Gastroesophageal sphincter (tissue), 4 donors: ENCODE measurements at regions not wholly inside any gene's neighbourhood (a gene's known extent, or its start where the extent isn't known, plus 50 kb on each side); places are given as distances from the start of the nearest gene placed in this dataset.
"Not testable (repeated sequence)": the region's sequence is repeated elsewhere in the genome, so short reads cannot be mapped to it uniquely, and the experiment has no call there.

Source experiments
- ATAC-seq: fragments of 150-250 bp; one replicate; pipeline ENCODE4 v1.9.1; 2016; ENCODE audit warnings: mild to moderate bottlenecking, moderate library complexity
- H3K27ac ChIP-seq, 4 donors: fragments of 200-600 bp; sonication (generic) in 3 of 4; 1 replicate in 3 of 4; 2 replicates in 1 of 4; pipeline ENCODE4 v1.5.1; 2016 to 2019
- H3K27me3 ChIP-seq: fragments of 200-600 bp; sonication (generic); one replicate; pipeline ENCODE4 v1.5.1; 2019
- H3K36me3 ChIP-seq, 2 donors: fragments of 200-600 bp; sonication (generic); one replicate each; pipeline ENCODE4 v1.5.1; 2019; ENCODE audit warnings: control low read depth in 1 of 2
- H3K4me1 ChIP-seq, 3 donors: fragments of 200-600 bp; sonication (generic); 1 replicate in 2 of 3; 2 replicates in 1 of 3; pipeline ENCODE4 v1.5.1; 2016 to 2019; ENCODE audit warnings: control low read depth in 2 of 3
- H3K4me3 ChIP-seq, 2 donors: fragments of 200-600 bp; sonication (generic); one replicate each; pipeline ENCODE4 v1.5.1; 2019; ENCODE audit warnings: mild to moderate bottlenecking in 1 of 2, moderate library complexity in 1 of 2
- H3K9me3 ChIP-seq, 3 donors: fragments of 200-600 bp; sonication (generic); one replicate each; pipeline ENCODE4 v1.5.1; 2017 to 2019; ENCODE audit warnings: control low read depth in 2 of 3
- EP300 ChIP-seq: sonication (generic); formaldehyde crosslinking; IDR thresholded peaks from one replicate; pipeline ENCODE4 v1.6.1; 2017; ENCODE audit warnings: antibody characterized with exemption, mild to moderate bottlenecking
- POLR2A ChIP-seq, 2 donors: fragments of 450-650 bp; IDR thresholded peaks; one replicate each; pipeline ENCODE4 v1.6.1; 2017; ENCODE audit warnings: antibody characterized with exemption in 2 of 2, mild to moderate bottlenecking in 2 of 2, moderate library complexity in 1 of 2
- POLR2AphosphoS5 ChIP-seq: sonication (generic); formaldehyde crosslinking; IDR thresholded peaks from one replicate; pipeline ENCODE4 v1.6.1; 2017; ENCODE audit warnings: antibody characterized with exemption
- WGBS, 2 donors: methylation state at CpG; one replicate each; pipeline ENCODE4 v1.1.5; 2018; ENCODE audit warnings: low coverage in 1 of 2; 5-methylcytosine and 5-hydroxymethylcytosine counted together
- TF ChIP-seq, protein P1 (sequence below), 4 experiments: fragments of 200-600 bp in 2 of 4; fragments of 450-650 bp in 2 of 4; sonication (generic) in 1 of 4; IDR thresholded peaks; one replicate each; pipeline ENCODE4 v1.5.1; 2017 to 2019; ENCODE audit warnings: antibody characterized with exemption in 4 of 4, mild to moderate bottlenecking in 2 of 4, moderate library complexity in 2 of 4

DNA sequence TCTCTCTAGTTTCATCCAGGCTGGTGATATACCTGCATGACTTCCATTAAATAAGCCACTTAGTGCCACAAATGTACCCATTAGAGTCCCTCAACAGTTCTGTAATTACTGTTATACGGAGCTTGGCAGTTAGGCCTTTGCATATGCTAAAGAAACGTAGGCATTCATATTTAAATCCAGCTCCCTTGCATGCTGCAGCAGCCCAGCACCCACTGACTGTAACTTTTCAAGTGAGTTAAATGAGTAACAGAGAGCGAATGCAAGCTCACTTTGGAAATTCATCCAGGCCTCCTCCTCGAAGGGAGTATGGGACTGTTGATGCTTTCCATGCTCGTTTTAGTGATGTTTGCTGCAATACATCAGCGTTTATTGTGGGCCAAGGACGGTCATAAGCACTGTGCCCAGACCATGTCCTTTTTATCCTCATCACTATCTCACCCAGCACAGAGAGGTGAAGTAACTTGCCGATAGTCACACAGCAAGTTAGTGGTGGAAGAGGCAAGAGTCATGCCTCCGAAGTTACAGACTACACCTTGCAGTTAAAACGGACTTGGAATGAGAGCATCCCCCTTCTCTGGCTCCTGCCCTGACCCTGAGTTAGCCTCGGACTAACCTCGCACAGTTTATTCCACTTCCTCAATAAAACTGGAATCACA lies 179.4 kb upstream of the PDE10A start:
- Histone ChIP-seq H3K4me1 (no peaks in the 10 kb centered on the region), H3K9me3 (no peaks in the 10 kb centered on the region), H3K27ac (no peak overlapping the region), H3K27me3 (peaks cover 19% of the 10 kb centered on the region), H3K4me3 (no peak overlapping the region), H3K36me3 (no peaks in the 10 kb centered on the region)
- 78 to 83% methylated on average over 6 to 12 of the region's 12 CpGs for WGBS, 2 donors
- no peak for ATAC-seq
- no peak for TF ChIP-seq POLR2A (IDR thresholded peaks at IDR 0.05)
- no peak for TF ChIP-seq POLR2AphosphoS5
- TF ChIP-seq EP300, result no peak
- TF ChIP-seq, protein P1, sequence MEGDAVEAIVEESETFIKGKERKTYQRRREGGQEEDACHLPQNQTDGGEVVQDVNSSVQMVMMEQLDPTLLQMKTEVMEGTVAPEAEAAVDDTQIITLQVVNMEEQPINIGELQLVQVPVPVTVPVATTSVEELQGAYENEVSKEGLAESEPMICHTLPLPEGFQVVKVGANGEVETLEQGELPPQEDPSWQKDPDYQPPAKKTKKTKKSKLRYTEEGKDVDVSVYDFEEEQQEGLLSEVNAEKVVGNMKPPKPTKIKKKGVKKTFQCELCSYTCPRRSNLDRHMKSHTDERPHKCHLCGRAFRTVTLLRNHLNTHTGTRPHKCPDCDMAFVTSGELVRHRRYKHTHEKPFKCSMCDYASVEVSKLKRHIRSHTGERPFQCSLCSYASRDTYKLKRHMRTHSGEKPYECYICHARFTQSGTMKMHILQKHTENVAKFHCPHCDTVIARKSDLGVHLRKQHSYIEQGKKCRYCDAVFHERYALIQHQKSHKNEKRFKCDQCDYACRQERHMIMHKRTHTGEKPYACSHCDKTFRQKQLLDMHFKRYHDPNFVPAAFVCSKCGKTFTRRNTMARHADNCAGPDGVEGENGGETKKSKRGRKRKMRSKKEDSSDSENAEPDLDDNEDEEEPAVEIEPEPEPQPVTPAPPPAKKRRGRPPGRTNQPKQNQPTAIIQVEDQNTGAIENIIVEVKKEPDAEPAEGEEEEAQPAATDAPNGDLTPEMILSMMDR (IDR thresholded peaks at IDR 0.05), result no peak

DNA sequence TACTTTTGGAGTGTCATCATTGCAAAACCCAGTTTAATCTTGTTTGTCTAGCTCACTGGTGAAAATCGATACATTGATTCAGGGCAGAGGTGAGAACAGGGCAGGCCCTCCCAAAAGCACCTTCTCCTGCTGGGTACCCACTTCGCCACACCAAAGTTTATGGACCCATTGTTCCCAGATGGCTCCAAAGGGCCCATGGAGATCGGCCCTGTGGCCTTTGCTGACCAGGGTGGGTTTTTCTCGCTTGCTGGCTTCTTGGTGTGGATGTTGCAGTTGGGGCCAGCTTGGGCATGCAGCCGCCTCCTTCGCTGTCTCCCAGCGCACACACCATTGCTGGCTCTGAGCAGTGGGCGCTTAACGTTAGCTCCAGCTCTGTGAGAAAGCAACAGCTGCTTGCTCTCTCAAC lies 178.1 kb upstream of the PDE10A start:
- TF ChIP-seq, protein P1 (IDR thresholded peaks at IDR 0.05), result no peak
- TF ChIP-seq POLR2A (IDR thresholded peaks at IDR 0.05), result no peak
- TF ChIP-seq EP300, result no peak
- no peak for TF ChIP-seq POLR2AphosphoS5
- H3K4me3 ChIP-seq, result no peak overlapping the region
- no peaks in the 10 kb centered on the region for H3K4me1 ChIP-seq
- no peak overlapping the region for H3K27ac ChIP-seq
- no peaks in the 10 kb centered on the region for H3K36me3 ChIP-seq
- no peaks in the 10 kb centered on the region for H3K9me3 ChIP-seq
- peaks cover 18% of the 10 kb centered on the region for H3K27me3 ChIP-seq
- ATAC-seq, result no peak
- 88 to 91% methylated on average over 3 to 4 of the region's 9 CpGs for WGBS, 2 donors

DNA sequence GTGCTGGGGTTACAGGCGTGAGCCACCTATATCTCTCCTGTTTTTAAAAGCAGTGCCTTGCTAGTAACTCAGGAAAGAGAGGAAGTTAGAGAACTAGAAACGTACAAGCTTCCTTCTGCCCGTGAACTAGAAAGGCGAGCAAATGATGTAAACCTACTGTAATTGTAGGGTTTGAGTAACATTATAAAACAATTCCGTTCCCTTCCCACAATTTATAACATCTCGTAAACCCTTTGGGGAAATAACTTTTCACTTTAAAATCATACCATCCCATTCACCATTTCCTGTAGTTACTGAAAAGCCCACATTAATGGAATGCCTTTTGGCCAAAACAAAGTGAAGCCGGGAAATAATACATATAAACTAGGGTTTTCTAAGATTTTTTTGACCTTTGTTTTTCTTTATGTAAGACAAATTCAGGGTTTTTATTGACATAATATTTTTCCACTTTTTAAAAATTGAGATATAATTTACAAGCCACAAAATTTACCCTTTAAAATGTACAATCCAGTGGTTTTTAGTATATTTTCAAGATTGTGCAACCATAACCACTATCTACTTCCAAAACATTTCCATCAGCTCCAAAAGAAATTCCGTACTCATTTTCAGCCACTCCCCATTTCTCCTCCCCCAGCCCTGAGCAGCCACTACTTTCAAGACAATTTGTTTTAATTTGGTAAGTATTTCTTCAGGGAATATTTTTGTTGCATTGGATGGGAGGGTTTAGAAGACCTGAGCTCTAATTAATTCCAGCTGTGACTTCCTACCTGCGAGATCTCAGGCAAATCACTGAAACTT lies 175.1 kb upstream of the PDE10A start:
- H3K36me3 ChIP-seq, result no peaks in the 10 kb centered on the region
- H3K9me3 ChIP-seq, result no peaks in the 10 kb centered on the region
- H3K27ac ChIP-seq, result no peak overlapping the region
- H3K4me3 ChIP-seq, result no peak overlapping the region
- WGBS, 2 donors, result 78 to 85% methylated on average over 8 of the region's 9 CpGs
- peaks cover 0 to 15% (median 0%) of the 10 kb centered on the region in 3 donors for H3K4me1 ChIP-seq
- no peak for ATAC-seq
- H3K27me3 ChIP-seq, result peaks cover 10% of the 10 kb centered on the region
- TF ChIP-seq, protein P1 (IDR thresholded peaks at IDR 0.05), result no peak
- TF ChIP-seq POLR2AphosphoS5 (no peak), EP300 (no peak), POLR2A (IDR thresholded peaks at IDR 0.05) (no peak)

DNA sequence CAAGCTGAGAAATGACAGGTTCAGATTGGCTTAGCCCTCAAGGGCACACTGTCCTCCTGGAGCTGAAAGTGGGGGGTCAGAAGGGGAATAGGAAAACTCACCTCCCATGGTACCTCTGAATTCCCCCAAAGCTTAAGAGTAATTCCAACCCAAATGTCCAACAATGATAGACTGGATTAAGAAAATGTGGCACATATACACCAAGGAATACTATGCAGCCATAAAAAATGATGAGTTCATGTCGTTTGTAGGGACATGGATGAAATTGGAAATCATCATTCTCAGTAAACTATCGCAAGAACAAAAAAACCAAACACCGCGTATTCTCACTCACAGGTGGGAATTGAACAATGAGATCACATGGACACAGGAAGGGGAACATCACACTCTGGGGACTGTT lies 173.6 kb upstream of the PDE10A start:
- not testable (repeated sequence) for ATAC-seq, H3K27me3 ChIP-seq
- 60 to 91% methylated on average over 1 to 4 of the region's 4 CpGs for WGBS, 2 donors

DNA sequence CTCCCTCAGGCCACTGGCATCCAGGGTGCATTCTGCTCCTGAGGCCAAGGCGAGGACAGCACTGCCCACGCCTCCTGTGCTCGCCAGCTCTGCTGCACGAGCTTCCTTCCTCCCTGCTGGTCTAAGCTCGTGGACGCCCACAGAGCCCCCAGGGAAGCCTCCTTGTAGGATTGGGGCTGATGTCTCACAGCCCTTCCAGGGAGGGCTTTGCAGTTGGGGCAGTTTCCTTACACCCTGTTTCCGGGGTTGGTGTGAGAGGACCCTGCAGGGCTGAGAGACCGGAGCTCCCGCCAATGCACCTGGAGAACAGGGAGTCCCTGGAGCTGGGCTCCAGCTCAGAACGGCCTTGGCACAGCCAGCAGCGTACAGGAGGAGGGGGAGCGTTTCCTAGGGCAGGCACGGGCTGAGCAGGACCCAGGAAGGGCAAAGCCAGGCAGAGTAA lies 172.4 kb upstream of the PDE10A start:
- Histone ChIP-seq H3K36me3 (no peaks in the 10 kb centered on the region), H3K27ac (no peak overlapping the region), H3K9me3 (no peaks in the 10 kb centered on the region), H3K4me3 (no peak overlapping the region), H3K4me1 (peaks cover 0 to 15% (median 0%) of the 10 kb centered on the region in 3 donors), H3K27me3 (peaks cover 5% of the 10 kb centered on the region)
- no peak for ATAC-seq
- TF ChIP-seq, protein P1 (IDR thresholded peaks at IDR 0.05), result no peak
- TF ChIP-seq EP300, result no peak
- TF ChIP-seq POLR2A (IDR thresholded peaks at IDR 0.05), result no peak
- no peak for TF ChIP-seq POLR2AphosphoS5
- 53% methylated on average over 6 of the region's 13 CpGs; no CpG with 5 or more reads in 1 of the 2 donors for WGBS, 2 donors

More for the DNA sequence above, 173.6 kb upstream of the PDE10A start:
- H3K4me1 ChIP-seq, result peaks cover 0 to 15% (median 0%) of the 10 kb centered on the region in 3 donors
- H3K4me3 ChIP-seq, H3K9me3 ChIP-seq, H3K36me3 ChIP-seq, H3K27ac ChIP-seq: not testable (repeated sequence)
